GM19463 (cell line): ENCODE measurements at regions not wholly inside any gene's neighbourhood (a gene's known extent, or its start where the extent isn't known, plus 50 kb on each side); places are given as distances from the start of the nearest gene placed in this dataset.
"Not testable (repeated sequence)": the region's sequence is repeated elsewhere in the genome, so short reads cannot be mapped to it uniquely, and the experiment has no call there.

Experiments used
- ATAC-seq: cut with Tn5 transposase; IDR thresholded peaks from one replicate; pipeline ENCODE4 v1.9.1; 2021; ENCODE audit warnings: mild to moderate bottlenecking, moderate library complexity; ENCODE audit not compliant: unreplicated experiment

DNA sequence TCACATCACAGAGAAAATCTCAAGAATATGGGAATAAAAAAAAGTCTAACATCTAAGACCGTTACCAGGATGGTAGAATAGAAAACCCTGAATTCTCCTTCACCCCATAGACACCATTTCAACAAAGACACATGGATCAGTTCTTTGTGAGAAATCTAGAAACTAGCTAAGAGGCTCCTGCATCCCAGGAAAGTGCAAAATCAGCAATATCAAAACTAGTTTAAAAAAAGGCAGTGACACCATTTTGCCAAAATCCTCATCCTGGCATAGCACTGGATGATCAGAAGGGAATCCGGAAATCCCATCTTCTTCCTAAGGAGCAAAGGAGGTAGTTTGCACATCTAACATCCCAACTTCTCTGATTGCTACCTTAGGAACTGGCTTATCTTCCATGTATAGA lies 88.9 kb upstream of the MAGEE2 start:
- ATAC-seq = no peak

DNA sequence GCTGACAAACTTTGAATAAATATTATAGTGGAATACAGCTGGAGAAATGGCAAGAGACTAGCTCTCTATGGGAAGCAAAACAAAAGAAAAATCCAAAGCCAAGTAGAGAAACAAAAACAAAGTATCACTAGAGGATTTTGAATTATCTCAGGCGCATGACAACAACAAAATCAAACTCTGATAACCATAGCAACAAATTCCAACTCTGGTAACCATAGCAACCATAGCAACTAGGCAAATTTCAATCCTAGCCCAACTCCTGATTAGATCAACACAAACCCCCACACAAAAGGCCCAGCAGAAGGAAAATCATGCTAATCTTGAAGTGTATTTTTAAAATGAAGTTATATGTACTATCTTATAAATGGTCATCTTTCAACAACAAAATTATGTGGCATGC lies 98.4 kb upstream of the MAGEE2 start:
- no peak for ATAC-seq

DNA sequence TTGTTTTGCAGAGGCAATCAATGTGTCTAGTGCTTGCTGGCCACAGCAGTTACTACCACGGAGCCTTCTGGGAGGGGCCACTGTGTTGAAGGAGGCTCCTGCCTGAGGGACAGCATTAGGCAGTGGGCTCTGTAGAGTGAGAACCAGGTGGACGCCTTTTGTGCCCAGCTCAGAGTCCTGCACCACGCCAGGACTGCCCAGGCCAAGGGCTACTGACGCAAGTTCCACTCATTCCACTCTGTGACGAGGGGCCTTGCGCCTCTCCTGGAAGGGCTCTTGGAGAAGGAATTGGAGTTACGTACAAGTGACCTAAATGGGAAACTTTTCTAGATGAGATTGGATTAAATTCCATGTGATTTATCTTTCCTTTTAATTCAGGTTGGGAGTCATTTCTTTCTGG lies 102.8 kb upstream of the MAGEE2 start:
- no peak for ATAC-seq

DNA sequence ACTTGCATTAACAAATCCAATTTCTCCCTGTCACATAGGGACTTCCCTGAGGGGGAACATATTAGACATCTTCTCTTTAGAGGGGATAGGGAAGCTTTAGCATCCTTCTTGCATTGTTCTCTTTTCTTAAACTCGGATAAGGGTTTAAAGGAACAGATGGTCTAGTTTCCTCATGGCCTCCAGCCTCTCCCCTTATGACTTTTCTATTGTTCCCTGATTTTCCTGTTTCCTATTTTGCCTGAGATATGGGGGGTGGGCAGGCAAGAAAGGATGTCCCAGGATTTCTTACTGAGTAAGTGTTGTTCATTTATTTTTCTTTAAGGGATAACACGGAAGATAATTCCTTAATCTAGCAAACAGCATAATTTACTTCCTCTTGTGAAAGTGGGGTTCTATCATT lies 107.7 kb upstream of the MAGEE2 start:
- ATAC-seq = no peak

DNA sequence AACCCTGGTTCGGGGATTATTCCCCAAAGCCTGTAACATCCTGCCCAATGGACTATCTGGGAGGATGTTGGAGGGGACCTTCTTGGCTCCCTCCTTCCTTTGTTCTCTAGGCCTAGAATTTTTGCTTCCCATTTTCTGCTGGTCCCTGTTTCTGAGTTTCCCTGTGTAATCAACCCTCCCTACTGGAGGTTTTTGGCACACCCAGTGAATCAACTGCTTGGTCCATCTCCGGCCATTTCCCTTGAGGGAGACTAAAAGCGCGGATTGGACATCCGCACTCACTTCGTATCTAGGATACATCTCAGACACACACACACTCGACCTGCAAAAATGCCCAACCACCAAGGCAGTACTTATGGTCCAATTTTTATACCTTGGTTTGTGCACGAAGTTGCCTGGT lies 108.2 kb upstream of the MAGEE2 start:
- no peak for ATAC-seq

DNA sequence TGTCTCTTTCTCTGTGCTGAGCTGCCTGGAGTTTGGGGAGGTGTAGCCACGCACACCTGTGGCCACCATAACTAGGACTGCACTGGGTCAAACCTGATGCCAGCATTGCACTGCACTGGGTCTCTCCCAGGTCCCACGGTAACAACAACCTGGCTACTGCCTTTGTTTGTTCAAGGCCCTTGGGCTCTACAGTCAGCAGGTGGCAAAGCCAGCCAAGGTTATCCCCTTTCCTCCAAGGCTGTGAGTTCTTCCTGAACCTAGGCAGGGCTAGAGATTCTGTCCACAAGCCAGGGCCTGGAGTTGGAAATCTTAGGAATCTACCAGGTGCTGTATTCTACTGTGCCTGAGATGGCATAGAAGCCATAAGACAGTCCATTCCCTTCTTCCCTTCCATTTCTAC lies 126.7 kb upstream of the MAGEE2 start:
- no peak for ATAC-seq

DNA sequence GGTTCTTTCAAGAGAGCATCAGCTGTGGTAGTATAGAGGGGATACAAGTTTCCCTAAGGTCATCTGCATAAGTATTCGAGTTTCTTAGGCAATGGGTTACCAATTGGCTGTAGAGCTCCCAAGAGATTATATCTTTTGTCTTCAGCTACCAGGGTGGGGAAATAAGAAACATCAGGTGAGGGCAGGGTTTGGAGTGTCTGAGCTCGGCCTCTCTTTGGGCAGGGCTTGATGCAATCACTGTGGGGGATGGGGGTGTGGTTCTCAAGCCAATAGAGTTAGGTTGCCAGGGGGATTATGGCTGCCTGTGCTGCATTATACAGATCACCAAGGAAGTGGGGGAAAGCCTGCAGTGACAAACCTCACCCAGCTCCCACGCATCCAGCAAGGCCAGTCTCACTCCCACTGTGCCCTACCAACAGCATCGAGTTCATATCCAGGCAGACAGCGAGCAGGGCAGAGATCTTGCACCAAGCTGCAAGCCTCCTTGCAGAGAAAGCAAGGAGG lies 172.1 kb upstream of the MAGEE2 start:
- ATAC-seq = no peak

DNA sequence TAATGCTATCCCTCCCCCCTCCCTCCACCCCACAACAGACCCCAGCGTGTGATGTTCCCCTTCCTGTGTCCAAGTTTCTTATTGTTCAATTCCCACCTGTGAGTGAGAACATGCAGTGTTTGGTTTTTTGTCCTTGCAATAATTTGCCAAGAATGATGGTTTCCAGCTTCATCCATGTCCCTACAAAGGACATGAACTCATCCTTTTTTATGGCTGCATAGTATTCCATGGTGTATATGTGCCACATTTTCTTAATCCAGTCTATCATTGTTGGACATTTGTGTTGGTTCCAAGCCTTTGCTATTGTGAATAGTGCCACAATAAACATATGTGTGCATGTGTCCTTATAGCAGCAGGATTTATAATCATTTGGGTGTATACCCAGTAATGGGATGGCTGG lies 176.3 kb upstream of the MAGEE2 start:
- not testable (repeated sequence) for ATAC-seq

DNA sequence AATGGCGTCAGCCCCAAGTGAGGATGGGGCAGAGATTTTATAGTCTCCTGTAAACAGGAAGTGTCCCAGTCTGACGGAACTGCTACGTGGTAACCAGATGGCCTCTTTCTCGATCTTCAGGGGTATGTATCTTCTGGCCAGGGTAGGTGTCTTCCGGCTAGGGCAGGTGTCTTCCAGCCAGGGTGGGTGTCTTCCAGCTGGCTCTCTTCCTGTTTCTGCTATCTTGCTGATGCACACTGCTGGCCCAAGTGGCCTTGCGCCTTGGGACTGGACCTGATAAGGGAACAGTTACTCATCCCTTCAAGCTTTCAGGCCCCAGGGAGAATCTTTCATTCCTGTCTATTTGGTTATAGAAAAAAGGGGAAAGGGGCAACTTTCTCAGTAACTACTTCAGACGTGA lies 178.7 kb upstream of the MAGEE2 start:
- ATAC-seq = no peak

DNA sequence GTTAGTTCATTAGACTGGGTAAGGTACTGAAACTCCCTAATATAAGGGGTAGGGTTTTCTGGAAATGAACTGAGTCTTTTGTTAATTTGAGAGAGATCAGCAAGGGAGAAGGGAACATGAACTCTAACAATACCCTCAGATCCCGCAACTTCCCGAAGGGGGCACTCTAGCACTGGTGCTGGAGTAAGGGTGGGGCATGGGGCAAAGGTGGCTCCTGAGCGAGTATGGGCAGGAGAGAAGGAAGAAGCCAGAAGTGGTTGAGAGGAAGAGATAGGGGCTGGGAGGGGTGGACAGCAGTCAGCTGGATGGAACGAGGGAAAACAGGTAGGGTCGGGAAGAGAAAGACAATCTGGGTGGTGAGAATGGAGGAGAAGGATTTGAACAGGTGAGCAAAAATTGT lies 183.2 kb upstream of the MAGEE2 start:
- ATAC-seq = no peak

DNA sequence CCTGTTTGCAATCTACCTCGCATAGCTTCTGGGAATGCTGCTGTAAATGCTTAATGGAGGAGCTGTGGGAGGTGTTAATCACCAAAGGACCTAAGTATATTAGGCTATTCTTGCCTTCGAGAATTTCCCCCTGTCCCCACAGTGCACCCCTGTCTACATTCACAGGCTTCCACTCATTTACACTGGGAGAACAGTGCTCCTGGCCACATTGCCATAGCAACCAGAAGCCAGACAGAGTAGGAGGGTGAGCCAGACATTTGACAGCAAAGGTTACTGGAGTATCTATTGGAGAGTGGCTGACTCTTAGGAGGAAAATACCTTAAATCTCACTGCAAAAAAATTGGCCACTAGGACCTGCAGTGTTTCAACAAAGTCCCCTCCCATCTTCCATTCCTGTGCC lies 185.9 kb upstream of the PBDC1 start:
- ATAC-seq = no peak

DNA sequence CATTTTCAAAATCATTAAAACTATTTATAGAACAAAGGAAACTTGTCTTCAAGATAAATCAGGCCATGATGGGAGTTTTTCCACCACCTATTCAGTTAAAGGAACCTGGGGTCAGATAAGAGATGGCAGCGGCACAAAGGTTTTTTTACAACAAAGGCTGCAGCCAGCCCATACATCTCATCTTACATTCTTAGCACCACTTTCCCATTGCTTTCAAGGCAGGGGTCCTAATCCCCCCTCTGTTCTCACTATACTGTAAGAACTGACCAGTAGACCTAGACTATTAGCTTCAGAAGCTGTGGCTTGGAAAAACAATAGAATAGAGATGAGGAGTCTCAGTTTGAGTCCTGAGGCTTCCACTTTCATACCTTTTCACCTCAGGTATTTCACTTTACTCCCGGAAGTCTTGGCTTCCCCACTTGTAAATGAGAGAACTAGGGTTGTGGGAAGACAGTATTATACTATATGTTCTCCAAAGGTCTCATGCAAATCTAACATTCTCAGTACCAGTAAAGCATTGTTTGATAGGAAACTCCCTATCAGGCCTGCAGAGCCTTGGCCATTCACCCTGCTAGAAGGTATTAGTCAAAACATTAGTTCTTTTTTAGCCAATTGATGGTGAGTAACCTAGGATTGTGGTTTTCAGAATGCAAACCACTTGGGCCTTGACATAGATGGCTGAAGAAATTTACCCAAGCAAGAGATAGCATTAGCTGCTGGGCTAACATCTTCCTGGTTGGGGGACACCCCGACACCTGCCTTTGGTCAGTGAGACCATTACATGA lies 182.9 kb upstream of the PBDC1 start:
- ATAC-seq = peak; percentile 84

DNA sequence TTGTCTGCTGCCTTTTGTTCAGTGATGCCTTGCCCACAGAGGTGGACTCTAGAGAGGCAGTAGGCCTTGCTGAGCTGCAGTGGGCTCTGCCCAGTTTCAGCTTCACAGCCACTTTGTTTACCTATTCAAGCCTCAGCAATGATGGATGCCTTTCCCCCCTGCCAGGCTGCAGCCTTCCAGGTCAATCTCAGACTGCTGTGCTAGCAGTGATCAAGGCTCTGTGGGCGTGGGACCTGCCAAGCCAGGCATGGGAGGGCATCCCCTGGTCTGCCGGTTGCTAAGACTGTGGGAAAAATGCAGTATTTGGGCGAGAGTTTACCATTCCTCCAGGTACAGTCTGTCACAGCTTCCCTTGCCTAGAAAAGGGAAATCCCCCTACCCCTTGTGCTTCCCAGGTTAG lies 175.2 kb upstream of the PBDC1 start:
- ATAC-seq = no peak

DNA sequence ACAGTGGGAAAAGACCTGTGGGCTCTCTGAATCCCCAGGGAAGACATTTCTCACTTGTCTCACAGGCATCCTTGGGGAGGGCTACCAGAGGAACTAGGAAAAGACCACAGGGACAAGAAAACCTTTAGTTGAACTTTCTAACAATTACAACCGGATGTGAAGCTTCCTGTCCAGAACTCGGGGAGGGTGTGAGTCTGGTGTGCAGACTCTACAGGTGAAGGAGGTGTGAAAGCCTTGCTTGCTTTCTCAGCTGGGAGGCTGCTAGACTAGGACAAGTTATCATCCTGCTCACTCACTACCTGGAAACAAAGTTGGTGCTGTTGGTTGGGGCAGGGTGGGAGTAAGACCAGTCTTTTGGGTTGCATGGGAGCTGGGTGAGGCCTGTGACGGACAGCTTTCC lies 158.5 kb upstream of the PBDC1 start:
- ATAC-seq = no peak

DNA sequence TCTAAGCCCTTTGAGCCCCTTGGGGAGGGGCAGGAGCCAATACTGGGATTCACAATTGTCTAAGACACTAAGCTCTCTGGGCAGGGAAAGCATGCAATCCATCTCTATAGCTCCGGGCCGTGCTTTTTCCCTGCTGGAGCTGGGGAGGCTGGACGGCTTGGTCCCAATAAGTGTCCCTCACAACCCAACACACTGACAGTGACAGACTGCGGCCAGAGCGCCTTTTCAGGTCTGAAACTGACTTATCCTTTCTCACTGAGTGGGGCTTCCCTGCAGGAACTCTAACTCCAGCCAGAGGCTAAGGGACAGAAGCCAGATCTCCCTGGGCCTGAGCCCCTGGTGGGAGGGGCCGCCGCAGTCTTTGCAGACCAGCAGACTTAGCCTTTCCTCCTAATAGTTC lies 146.6 kb upstream of the PBDC1 start:
- ATAC-seq = no peak

DNA sequence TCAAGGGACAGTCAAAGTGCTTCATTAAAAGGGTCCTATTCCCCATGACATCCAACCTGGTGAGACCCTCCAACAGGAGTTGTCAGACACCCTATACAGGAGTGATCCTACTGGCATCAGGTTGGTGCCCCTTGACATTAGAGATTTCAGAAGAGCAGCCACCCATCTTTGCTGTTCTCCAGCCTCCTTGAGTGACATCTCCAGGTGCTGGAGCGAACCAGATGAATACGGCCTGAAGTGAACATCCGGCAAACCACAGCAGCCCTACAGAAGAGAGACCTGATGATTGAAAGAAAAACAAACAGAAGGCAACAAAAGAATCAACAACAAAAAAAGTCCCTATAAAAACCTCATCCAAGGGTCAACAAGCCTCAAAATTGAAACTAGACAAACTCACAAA lies 146.1 kb upstream of the PBDC1 start:
- no peak for ATAC-seq

DNA sequence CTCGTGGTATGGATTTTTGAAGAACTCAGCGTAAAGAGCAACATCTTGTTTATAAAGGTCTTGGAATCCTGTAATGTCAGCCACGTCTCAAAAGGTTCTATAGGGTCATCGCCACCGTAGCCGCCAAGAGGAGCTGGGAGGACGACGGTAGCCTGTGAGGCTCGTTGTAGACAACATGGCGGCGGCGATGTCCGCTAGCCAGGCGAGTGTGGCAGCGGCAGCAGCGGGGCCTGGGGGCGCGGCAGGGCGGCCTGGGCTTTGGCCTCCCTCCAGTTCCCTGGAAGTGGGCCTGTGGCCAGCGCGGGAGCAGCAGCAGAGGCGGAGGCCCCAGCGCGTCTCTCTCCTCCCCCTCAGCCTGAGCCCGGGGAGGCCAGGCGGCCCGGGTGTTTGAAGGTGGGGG lies 143.5 kb upstream of the PBDC1 start:
- ATAC-seq = no peak

DNA sequence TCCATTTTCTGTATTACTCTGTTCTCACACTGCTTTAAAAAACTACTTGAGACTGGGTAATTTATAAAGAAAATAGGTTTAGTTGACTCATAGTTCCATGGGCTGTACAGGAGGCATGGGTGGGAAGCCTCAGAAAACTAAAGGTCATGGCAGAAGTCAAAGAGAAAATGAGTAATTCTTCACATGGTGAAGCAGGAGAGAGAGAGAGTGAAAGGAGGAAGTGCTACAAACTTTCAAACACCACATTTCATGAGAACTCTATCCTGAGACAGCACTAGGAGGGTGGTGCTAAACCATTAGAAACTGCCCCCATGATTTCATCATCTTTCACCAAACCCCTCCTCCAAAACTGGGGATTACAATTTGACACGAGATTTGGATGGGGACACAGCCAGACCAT lies 108.0 kb upstream of the PBDC1 start:
- peak; percentile 58 for ATAC-seq

DNA sequence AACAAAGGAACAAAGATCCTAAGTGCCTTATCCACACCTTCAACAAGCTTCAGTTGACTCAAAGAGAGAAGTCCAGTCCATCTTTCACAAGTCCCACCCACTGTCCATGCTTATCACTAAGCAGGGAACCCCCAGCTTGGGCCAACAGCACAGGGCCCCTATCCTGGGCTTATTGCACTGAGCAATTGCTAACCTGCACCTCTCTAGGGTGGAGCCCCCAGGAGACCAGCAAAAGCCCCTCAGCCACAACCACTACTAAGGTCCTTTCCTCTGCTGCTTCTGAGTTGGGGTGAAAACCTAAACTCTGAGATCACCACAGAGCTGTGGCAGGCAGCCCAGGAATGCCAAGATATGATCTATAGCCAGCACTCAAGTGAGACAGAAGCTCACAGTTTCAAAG lies 96.7 kb upstream of the PBDC1 start:
- no peak for ATAC-seq

DNA sequence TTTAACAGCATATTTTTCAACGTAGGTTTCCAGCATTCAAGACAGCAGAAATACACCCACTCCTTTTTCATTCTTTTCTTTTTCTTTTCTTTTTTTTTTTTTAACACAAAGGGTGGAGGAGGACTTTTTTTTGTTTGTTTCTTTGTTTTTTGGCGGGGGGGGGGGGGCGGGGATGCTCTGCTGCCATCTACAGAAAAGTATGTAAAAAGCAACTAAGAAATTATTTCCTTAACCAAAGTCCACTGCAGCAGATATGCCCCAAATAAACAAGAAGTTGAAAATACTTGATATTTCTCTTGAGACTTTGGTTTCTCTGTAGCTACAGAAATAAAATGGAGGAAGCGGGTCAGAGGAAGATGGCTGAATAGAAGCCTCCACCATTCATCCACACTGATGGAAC lies 63.2 kb upstream of the PBDC1 start:
- ATAC-seq = no peak
